GM18858 (cell line): ENCODE measurements at regions not wholly inside any gene's neighbourhood (a gene's known extent, or its start where the extent isn't known, plus 50 kb on each side); places are given as distances from the start of the nearest gene placed in this dataset.

Experiments
- ATAC-seq: cut with Tn5 transposase; IDR thresholded peaks from one replicate; pipeline ENCODE4 v1.9.1; 2021; ENCODE audit not compliant: unreplicated experiment

DNA sequence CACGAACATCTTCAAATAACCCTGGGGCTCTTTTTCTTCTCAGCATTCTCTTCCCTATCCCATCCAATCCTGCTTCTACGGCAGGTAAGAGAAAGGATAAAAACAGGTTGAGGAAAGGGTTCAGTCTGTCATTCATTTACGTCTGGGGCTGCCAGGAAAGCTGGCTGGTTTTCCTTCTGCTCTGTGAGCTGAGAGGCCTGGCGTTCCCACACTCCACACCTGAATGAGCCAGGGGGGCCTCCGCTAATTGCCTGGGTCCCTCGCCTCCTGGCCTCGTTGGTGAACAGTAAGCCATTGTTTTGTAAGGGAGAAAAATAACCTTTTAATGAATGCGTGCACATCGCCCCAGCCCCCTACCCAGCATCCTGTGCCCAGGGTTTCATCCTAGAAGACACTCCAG, 70.8 kb upstream of the SIM2 start:
- no peak for ATAC-seq

- ATAC-seq, result no peak
Observed at GRCh38 chr21:36628761-36629460, 70.0 kb upstream of the SIM2 start.

GRCh38 chr21:36630485-36631206, 68.3 kb upstream of the SIM2 start:
- ATAC-seq, result no peak

DNA sequence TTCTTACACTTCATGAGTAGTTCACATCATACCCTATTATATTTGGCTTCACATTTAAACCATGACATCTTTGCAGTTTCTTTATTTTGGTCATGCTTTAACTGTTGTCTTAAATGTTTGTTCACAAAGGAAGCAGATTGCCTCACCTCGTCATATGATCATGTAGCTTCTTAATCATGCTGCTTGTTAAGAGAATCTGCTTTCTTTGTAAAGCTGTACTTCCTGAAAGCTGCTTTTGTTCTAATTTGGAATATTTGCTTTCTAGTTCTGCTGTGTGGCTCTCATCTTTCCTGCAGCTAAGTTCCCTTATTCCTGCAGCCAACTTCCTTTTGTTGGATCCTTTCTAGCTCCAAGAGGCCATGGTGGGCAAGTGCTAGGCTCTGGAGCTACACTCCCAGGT, 62.9 kb upstream of the SIM2 start:
- no peak for ATAC-seq

- ATAC-seq, result no peak
Observed at GRCh38 chr21:36636439-36636838, 62.5 kb upstream of the SIM2 start.

DNA sequence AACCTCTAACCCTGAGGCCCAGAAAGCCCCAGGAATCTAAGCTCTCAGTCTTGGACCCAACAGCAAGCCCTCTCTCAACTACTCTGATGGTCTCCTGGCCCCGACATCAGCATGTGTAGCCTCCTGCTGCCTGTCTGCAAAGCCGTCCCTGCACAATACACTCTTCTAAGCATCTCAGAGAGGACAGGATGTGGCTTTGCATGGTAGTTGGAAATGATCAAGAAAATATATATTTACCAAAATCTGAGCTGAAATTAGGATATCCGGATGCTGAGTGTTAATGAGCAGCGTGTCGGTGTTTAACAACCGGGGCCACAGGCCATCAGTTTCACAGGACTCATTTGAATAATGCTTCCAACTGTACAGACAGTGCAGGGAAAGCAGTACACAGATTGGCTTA, 59.1 kb upstream of the SIM2 start:
- no peak for ATAC-seq

DNA sequence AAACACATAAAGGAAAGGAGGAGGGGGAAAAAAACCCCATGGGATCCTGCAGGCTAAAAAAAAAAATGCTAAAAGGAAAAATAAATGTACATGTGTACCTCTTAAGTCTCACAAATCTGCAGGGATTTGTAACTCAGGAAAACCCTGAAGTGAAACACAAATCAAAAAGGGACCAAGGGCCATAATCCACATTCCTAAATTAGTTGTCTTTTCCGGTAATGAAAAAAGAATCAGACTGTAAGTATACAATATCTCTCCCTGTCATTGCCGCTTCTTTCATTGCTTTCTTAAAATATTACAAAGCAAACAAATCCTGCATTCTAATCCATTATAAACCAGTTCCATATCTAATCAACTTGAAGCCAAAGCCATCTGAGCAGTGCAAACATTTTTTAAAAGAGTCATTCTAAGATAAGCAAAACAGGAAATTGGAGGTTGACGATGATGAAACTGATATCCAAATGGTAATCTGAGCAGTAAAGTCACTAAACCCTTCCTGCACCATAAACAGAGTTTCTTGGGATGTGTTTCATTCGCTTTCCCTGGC, 58.7 kb upstream of the SIM2 start:
- no peak for ATAC-seq

GRCh38 chr21:36640721-36641244, 58.1 kb upstream of the SIM2 start:
- no peak for ATAC-seq

GRCh38 chr21:36641346-36641745, 57.6 kb upstream of the SIM2 start:
- no peak for ATAC-seq

- ATAC-seq, result no peak
Observed at GRCh38 chr21:36641886-36642285, 57.0 kb upstream of the SIM2 start.

DNA sequence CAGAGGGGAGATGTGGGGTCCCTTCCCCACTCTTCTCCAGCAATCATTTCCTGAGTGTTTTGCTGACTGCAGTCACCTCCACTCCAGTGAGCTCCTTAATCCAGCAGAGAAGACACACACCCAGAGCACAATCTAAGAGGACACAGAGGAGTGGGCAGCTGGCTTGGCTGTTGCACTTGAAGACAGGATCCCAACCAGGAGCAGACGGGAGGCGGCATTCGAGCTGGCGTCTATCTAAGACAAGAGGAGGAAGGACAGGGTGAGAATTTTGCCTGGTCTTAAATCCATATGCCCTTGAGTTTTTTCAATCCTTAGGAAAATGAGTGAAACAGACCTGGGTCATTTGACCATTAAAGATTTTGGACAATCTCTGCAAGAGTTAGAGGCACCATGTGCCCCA, 56.1 kb upstream of the SIM2 start:
- no peak for ATAC-seq

DNA sequence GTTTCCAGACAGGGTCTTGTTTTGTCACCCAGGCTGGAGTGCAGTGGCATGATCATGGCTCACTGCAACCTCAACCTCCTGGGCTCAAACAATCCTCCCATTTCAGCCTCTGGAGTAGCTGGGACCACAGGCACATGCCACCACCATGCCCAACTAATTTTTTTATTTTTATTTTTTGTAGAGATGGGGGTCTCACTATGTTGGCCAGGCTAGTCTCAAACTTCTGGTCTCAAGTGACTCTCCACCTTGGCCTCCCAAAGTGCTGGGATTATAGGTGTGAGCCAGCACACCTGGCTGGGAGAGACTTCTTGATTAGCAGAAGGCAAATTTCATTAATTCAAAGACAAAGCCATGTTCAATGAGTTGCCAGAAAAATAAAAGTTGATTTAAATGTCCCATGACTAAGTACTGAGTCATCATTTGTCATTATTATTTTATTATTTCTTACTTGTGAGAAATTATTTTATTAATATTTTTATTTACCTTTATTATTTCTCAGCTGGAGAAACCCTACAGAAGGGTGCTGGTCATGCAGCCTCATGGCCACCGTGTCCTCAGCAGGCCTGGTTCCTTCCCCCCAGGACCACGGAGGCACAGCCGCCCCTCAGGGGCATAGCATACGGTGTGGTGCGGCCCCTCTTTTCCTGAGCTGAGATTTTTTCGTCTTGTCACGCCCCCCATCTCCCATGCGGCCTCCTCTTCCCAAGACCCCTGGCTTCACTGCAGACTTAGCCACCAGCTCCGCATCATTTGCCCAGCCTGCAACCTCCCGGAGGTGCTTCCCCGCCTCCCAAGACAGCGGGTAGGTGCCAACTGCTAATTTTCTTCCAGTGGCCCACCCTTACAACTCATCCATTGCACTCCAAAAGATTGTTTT, 55.3 kb upstream of the SIM2 start:
- no peak for ATAC-seq

DNA sequence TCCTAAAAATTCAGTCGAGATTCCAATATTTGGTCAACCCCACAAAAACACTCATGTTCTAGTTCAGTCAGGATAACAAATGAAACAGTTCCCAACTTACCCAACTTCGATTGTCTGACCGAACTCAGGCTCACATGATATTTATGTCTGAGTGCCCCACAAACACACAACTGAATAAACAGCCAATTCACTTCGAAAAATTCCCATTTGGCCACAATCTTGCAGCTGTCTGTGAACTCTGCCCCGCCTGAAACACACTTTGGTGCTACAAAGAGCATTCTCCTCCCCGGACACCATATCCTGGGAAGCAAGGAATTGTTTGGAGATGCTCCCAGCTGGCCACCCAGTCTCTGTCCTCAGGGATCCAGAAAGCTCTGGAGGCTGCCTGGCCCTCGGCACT, 52.9 kb upstream of the SIM2 start:
- ATAC-seq, result no peak

- ATAC-seq, result no peak
Observed at GRCh38 chr21:36646645-36647044, 52.3 kb upstream of the SIM2 start.

GRCh38 chr21:36647279-36648093, 51.4 kb upstream of the SIM2 start:
- ATAC-seq, result no peak
